ENCODE measurements at regions not wholly inside any gene's neighbourhood (a gene's known extent, or its start where the extent isn't known, plus 50 kb on each side); places are given as distances from the start of the nearest gene placed in this dataset.

DNA sequence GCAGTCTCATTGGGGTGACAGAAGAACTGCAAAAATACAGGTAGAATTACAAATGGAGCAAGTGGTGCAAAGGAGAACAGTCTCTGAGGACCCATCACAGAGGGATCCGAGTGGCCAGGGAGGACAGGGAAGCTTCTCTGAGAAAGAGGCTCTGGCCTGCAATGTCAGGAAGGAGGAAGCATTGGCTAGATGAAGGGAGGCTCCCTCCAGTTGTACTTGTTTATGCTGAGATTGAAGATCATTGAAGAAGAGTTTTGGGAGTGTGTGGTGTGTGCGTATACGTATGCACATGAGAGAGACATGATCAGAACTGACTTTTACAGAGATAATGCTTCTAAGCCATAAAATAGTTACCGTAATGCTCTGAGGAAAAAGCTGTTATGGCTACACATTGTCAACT, 274.7 kb upstream of the FZD8 start:
- Histone ChIP-seq H3K36me3 (ENCODE audit: low read depth) (no peaks in the 10 kb centered on the region), H3K9me3 (ENCODE audit: insufficient read depth, low read depth) (no peaks in the 10 kb centered on the region), H3K4me3 (no peak overlapping the region), H3F3A (ENCODE audit: insufficient read depth, low read depth) (no peaks in the 10 kb centered on the region), H3K79me2 (ENCODE audit: low read depth) (no peaks in the 10 kb centered on the region), H3K4me2 (no peak overlapping the region), H2AFZ (no peak overlapping the region), H3K27me3 (ENCODE audit: insufficient read depth, low read depth) (no peaks in the 10 kb centered on the region), H3K9me2 (ENCODE audit: insufficient read depth) (no peaks in the 10 kb centered on the region), H3K27ac (no peak overlapping the region), H3K4me1 (replicated peaks; ENCODE audit: insufficient read depth) (no peaks in the 10 kb centered on the region), H4K20me1 (ENCODE audit: insufficient read depth) (no peaks in the 10 kb centered on the region)
- no TSS peak for BruUV-seq (replicated peaks)
- intact Hi-C loops (cut with micrococcal nuclease; ENCODE audit: unreplicated experiment): no loop called here
- POLR2A ChIA-PET (ENCODE audit: unreplicated experiment): no interaction called here
- CTCF ChIA-PET: no interaction called here
- TF ChIP-seq CTCF (conservative IDR thresholded peaks at IDR 0.05) (no peak), EZH2 (IDR thresholded peaks at IDR 0.05; ENCODE audit: low read depth) (no peak)
- no peak for DNase-seq

GRCh38 chr10:35913628-35914027, 271.5 kb upstream of the FZD8 start:
- intact Hi-C loops (cut with micrococcal nuclease; ENCODE audit: unreplicated experiment): no loop called here
- TF ChIP-seq CTCF (conservative IDR thresholded peaks at IDR 0.05): no peak
- no peak for TF ChIP-seq EZH2 (IDR thresholded peaks at IDR 0.05; ENCODE audit: low read depth)
- Histone ChIP-seq H3K27ac (no peak overlapping the region), H3K9me3 (ENCODE audit: insufficient read depth, low read depth) (no peaks in the 10 kb centered on the region), H3K4me2 (no peak overlapping the region), H3K79me2 (ENCODE audit: low read depth) (no peaks in the 10 kb centered on the region), H3K4me1 (replicated peaks; ENCODE audit: insufficient read depth) (no peaks in the 10 kb centered on the region), H3K27me3 (ENCODE audit: insufficient read depth, low read depth) (no peaks in the 10 kb centered on the region), H4K20me1 (ENCODE audit: insufficient read depth) (no peaks in the 10 kb centered on the region), H2AFZ (no peak overlapping the region), H3K9me2 (ENCODE audit: insufficient read depth) (no peaks in the 10 kb centered on the region), H3K4me3 (no peak overlapping the region), H3K36me3 (ENCODE audit: low read depth) (no peaks in the 10 kb centered on the region), H3F3A (ENCODE audit: insufficient read depth, low read depth) (no peaks in the 10 kb centered on the region)
- ChIA-PET POLR2A (ENCODE audit: unreplicated experiment) (no interaction called here), CTCF (no interaction called here)
- DNase-seq: no peak
- BruUV-seq (replicated peaks): no TSS peak

DNA sequence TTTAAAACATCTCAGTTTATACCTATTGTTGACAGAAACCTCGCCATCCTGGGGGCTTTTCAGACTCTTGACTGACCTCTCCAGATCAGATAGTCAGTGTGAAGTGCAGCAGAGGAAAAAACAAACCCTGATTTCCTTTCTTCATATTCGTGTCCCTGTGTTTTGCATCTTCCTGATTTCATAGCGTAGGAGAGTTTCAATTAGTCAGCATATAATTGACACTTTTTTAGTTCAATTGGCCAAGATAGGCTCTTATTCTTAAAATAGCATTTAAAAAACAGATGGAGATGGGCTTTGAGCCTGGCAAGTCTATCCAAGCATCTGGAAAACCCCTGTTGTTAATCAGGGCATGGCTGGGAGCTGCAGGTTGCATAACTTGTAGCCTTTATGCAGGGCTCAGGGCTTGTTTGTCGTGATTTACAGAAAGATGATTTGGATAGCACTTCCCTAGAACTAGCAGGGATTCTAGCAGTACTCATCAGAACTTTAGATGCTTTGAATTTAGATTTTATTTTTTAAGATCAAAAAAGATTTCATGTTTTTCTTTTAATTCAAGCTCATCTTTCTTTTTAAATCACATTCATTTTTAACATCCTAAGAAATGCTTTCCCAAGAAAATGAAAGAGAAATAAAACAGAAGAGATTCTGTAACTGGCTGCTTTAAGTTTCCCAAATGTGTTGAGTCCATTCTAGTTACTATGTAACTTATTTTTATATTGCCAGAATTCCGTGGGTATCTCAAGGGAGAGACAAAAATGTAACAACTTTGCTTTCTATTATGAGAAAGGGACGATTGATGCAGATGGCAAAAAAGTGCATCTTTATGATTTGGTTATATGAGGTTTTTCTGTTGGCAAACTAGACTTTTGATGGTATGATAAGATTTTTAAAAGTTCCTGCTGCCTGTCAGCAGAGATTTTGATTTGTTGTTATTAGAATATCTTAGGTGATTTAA, 270.8 kb upstream of the FZD8 start:
- no TSS peak for BruUV-seq (replicated peaks)
- Histone ChIP-seq H3K4me3 (no peak overlapping the region), H4K20me1 (ENCODE audit: insufficient read depth) (no peaks in the 10 kb centered on the region), H3K4me1 (replicated peaks; ENCODE audit: insufficient read depth) (no peaks in the 10 kb centered on the region), H3K9me2 (ENCODE audit: insufficient read depth) (no peaks in the 10 kb centered on the region), H3K79me2 (ENCODE audit: low read depth) (no peaks in the 10 kb centered on the region), H3K9me3 (ENCODE audit: insufficient read depth, low read depth) (no peaks in the 10 kb centered on the region), H2AFZ (no peak overlapping the region), H3K27ac (no peak overlapping the region), H3F3A (ENCODE audit: insufficient read depth, low read depth) (no peaks in the 10 kb centered on the region), H3K36me3 (ENCODE audit: low read depth) (no peaks in the 10 kb centered on the region), H3K4me2 (no peak overlapping the region), H3K27me3 (ENCODE audit: insufficient read depth, low read depth) (no peaks in the 10 kb centered on the region)
- TF ChIP-seq CTCF (conservative IDR thresholded peaks at IDR 0.05) (no peak), EZH2 (IDR thresholded peaks at IDR 0.05; ENCODE audit: low read depth) (no peak)
- no peak for DNase-seq
- intact Hi-C loops (cut with micrococcal nuclease; ENCODE audit: unreplicated experiment): no loop called here
- ChIA-PET CTCF (no interaction called here), POLR2A (ENCODE audit: unreplicated experiment) (interaction anchor here (0.6 kb wide), 1 partner anchor 62 kb away, joined by 4 read pairs; no protein-coding TSS in a partner anchor)
